ENCODE measurements at regions not wholly inside any gene's neighbourhood (a gene's known extent, or its start where the extent isn't known, plus 50 kb on each side); places are given as distances from the start of the nearest gene placed in this dataset.

DNA sequence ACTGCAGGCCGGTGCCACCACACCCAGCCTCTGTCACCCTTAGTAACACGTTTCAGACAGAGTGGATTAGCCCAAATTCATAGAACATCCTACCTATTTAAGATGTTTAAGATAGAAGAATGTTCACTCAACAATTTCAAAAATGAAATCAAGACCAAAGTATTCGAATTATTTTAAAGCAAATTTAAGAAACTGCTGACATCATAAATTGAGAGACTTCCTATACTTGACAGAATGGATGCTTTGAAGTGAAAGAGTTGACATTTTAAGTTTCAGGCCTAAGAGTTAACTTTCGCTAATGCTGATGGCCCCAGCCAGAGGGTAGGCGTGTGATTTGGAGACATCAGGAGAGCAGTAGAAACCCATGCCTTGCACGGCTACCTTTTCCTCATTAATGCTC, 271.9 kb downstream of the SS18 start:
- Histone ChIP-seq H3K36me3 (ENCODE audit: control insufficient read depth in 5 of 5, insufficient read depth in 5 of 5, low read length in 5 of 5) (no peaks in the 10 kb centered on the region), H3K27ac (ENCODE audit: low read depth, low read length) (no peak overlapping the region), H3K9ac (ENCODE audit: low read length in 5 of 5) (no peak overlapping the region), H3K9me3 (ENCODE audit: control insufficient read depth in 5 of 5, low read length in 5 of 5) (no peaks in the 10 kb centered on the region), H3K27me3 (ENCODE audit: control insufficient read depth in 5 of 5, insufficient read depth in 4 of 5, low read length in 5 of 5) (peaks cover 0 to 3% (median 0%) of the 10 kb centered on the region in 5 donors), H3K4me3 (ENCODE audit: low read depth in 1 of 5, low read length in 5 of 5) (no peak overlapping the region), H3K4me1 (ENCODE audit: control insufficient read depth in 5 of 5, insufficient read depth in 5 of 5, low read length in 5 of 5) (no peaks in the 10 kb centered on the region)

DNA sequence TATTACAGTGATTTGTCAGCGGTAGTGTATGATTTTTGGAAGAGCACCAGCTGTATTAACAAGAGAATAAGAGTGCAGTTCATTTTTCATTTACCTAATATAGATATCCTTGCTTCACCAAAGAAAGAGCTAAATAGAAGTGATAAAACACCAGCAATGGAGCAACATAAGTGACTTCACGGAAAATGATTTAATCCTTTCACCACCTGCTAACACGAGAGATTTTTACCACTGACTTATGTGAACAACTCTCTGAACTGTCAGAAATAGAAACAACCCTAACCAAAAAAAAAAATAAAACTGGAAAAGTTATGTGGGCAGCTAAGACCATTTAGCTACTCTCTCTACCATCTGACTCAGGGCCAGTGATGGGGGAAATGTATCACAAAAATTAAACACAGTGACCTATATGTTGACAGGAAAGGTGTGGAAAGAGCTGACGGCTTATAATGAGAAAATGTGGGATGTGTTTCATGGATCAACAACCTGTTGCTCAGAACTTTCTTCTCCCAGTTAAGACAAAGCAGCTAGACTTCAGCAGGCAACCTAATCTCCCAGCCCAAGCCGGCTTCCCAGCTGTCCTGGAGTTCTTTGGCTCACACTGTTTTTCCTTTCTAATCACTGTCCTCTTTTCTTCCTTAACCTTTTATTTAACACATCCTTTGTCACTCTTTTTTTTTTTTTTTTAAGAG, 272.7 kb downstream of the SS18 start:
- Histone ChIP-seq H3K36me3 (ENCODE audit: control insufficient read depth in 5 of 5, insufficient read depth in 5 of 5, low read length in 5 of 5) (no peaks in the 10 kb centered on the region), H3K9me3 (ENCODE audit: control insufficient read depth in 5 of 5, low read length in 5 of 5) (no peaks in the 10 kb centered on the region), H3K9ac (ENCODE audit: low read length in 5 of 5) (no peak overlapping the region), H3K4me3 (ENCODE audit: low read depth in 1 of 5, low read length in 5 of 5) (no peak overlapping the region), H3K4me1 (ENCODE audit: control insufficient read depth in 5 of 5, insufficient read depth in 5 of 5, low read length in 5 of 5) (no peaks in the 10 kb centered on the region), H3K27me3 (ENCODE audit: control insufficient read depth in 5 of 5, insufficient read depth in 4 of 5, low read length in 5 of 5) (peaks cover 0 to 3% (median 0%) of the 10 kb centered on the region in 5 donors), H3K27ac (ENCODE audit: low read depth, low read length) (no peak overlapping the region)

DNA sequence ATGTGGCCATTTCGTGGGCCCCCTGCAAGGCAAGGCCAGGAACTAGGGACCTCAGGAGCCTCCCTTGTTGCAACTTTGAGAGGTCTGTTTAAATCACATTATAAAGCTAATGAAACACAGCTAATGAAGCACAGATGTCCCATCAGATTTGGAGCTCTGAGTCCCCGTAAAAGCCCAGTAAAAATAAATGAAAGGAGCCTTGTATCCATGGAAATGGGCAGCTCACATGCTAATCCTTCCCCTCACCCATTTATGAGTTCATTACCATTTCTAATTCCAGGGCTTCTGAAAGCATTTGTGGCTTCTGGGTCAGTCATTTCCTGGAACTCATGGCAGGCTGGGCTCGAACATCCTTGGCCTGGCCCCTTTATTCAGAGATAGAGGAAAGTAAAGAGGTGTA, 274.8 kb downstream of the SS18 start:
- peaks cover 0 to 3% (median 0%) of the 10 kb centered on the region in 5 donors for H3K27me3 ChIP-seq (ENCODE audit: control insufficient read depth in 5 of 5, insufficient read depth in 4 of 5, low read length in 5 of 5)
- no peak overlapping the region for H3K9ac ChIP-seq (ENCODE audit: low read length in 5 of 5)
- H3K4me3 ChIP-seq (ENCODE audit: low read depth in 1 of 5, low read length in 5 of 5): no peak overlapping the region
- H3K9me3 ChIP-seq (ENCODE audit: control insufficient read depth in 5 of 5, low read length in 5 of 5): no peaks in the 10 kb centered on the region
- no peak overlapping the region for H3K27ac ChIP-seq (ENCODE audit: low read depth, low read length)
- H3K36me3 ChIP-seq (ENCODE audit: control insufficient read depth in 5 of 5, insufficient read depth in 5 of 5, low read length in 5 of 5): no peaks in the 10 kb centered on the region
- H3K4me1 ChIP-seq (ENCODE audit: control insufficient read depth in 5 of 5, insufficient read depth in 5 of 5, low read length in 5 of 5): no peaks in the 10 kb centered on the region

DNA sequence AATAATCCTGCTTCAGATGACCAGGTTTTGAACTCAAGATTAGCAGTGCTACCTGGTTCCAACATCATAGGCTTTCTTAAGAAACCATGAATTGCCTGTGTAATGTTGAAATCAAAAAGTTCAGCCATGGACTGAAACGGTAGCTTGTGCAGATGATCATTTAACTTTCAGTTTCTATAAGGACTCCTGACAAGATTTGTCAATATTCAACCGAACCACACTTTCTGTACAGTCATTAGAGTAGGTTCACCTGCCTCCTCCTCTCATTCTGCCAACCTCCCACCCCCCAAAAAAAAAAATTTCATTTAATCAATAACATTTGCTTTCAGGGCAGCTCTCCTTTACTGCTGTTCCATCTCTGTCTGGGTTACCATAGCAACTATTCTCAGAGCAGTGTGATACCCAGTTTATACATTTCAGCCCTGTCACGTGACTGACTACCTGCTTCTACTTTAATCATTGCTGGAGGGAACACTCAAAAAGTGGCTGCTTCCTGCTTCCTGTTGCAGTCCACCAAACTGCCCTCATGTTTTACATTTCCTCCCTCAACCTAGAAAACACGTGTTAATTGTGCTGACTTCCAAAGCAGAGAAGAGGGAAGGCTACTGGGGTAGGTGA, 275.5 kb downstream of the SS18 start:
- H3K9ac ChIP-seq (ENCODE audit: low read length in 5 of 5): no peak overlapping the region
- no peak overlapping the region for H3K4me3 ChIP-seq (ENCODE audit: low read depth in 1 of 5, low read length in 5 of 5)
- no peaks in the 10 kb centered on the region for H3K36me3 ChIP-seq (ENCODE audit: control insufficient read depth in 5 of 5, insufficient read depth in 5 of 5, low read length in 5 of 5)
- peaks cover 0 to 3% (median 0%) of the 10 kb centered on the region in 5 donors for H3K27me3 ChIP-seq (ENCODE audit: control insufficient read depth in 5 of 5, insufficient read depth in 4 of 5, low read length in 5 of 5)
- H3K9me3 ChIP-seq (ENCODE audit: control insufficient read depth in 5 of 5, low read length in 5 of 5): no peaks in the 10 kb centered on the region
- no peak overlapping the region for H3K27ac ChIP-seq (ENCODE audit: low read depth, low read length)
- no peaks in the 10 kb centered on the region for H3K4me1 ChIP-seq (ENCODE audit: control insufficient read depth in 5 of 5, insufficient read depth in 5 of 5, low read length in 5 of 5)

DNA sequence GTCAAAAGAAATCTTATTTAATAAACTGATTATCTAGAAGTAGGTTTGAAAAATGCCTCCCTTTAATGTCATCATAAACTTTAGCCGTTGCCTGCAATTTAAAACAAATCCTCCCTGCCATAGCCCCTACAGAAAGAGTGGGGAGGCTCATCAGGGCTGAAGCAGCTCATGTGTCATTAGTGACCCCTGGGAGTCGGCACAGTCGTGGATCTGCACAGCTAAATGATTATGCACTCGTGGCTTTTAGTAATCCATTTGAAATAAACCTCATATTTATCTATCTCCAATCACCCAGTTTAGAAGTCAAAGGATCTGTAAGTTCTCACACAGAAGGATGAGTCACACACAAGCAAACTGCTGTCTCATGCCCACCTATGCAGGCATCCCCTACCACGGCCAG, 277.3 kb downstream of the SS18 start:
- Histone ChIP-seq H3K9me3 (ENCODE audit: control insufficient read depth in 5 of 5, low read length in 5 of 5) (no peaks in the 10 kb centered on the region), H3K9ac (ENCODE audit: low read length in 5 of 5) (no peak overlapping the region), H3K27ac (ENCODE audit: low read depth, low read length) (no peak overlapping the region), H3K4me1 (ENCODE audit: control insufficient read depth in 5 of 5, insufficient read depth in 5 of 5, low read length in 5 of 5) (no peaks in the 10 kb centered on the region), H3K27me3 (ENCODE audit: control insufficient read depth in 5 of 5, insufficient read depth in 4 of 5, low read length in 5 of 5) (peaks cover 0 to 3% (median 0%) of the 10 kb centered on the region in 5 donors), H3K4me3 (ENCODE audit: low read depth in 1 of 5, low read length in 5 of 5) (no peak overlapping the region), H3K36me3 (ENCODE audit: control insufficient read depth in 5 of 5, insufficient read depth in 5 of 5, low read length in 5 of 5) (no peaks in the 10 kb centered on the region)

DNA sequence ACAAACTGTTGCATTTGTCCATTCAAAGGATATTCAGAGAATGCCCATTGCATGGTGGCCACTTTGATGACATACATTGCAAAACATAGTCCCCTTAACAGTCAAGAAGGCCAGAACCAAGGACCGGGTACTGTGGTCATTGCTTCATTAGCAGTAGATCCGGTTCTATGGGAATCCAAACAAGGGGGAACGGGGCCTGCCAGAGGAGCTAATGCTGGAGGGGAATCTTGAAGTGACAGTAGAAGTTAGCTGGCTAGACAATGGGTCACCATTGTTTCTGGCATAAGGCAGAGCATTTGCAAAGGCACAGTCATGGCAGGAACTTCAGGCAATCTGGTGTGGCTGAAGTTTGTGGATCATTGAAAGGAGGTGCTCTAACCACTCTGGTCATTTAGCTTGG, 279.7 kb downstream of the SS18 start:
- Histone ChIP-seq H3K4me1 (ENCODE audit: control insufficient read depth in 5 of 5, insufficient read depth in 5 of 5, low read length in 5 of 5) (peaks cover 0 to 4% (median under 1%) of the 10 kb centered on the region in 5 donors), H3K4me3 (ENCODE audit: low read depth in 1 of 5, low read length in 5 of 5) (no peak overlapping the region), H3K27ac (ENCODE audit: low read depth, low read length) (no peak overlapping the region), H3K27me3 (ENCODE audit: control insufficient read depth in 5 of 5, insufficient read depth in 4 of 5, low read length in 5 of 5) (peaks cover 0 to 3% (median 0%) of the 10 kb centered on the region in 5 donors), H3K9ac (ENCODE audit: low read length in 5 of 5) (no peak overlapping the region), H3K36me3 (ENCODE audit: control insufficient read depth in 5 of 5, insufficient read depth in 5 of 5, low read length in 5 of 5) (no peaks in the 10 kb centered on the region), H3K9me3 (ENCODE audit: control insufficient read depth in 5 of 5, low read length in 5 of 5) (no peaks in the 10 kb centered on the region)

DNA sequence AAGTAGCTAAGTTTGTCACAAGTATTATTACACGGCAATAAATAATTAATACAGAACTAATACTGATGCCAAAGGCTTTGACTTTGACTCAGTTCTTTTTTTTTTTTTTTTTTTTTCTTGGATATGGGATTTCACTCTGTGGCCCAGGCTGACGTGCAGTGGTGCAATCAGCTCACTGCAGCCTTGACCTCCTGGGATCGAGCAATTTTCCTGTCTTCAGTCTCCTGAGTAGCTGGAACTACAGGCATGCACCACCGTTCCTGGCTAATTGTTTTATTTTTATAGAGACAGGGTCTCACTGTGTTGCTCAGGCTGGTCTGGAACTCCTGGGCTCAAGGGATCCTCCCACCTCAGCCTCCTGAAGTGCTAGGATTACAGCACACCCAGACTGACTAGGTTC, 284.5 kb downstream of the SS18 start:
- no peak overlapping the region for H3K9ac ChIP-seq (ENCODE audit: low read length in 5 of 5)
- H3K4me3 ChIP-seq (ENCODE audit: low read depth in 1 of 5, low read length in 5 of 5): no peak overlapping the region

DNA sequence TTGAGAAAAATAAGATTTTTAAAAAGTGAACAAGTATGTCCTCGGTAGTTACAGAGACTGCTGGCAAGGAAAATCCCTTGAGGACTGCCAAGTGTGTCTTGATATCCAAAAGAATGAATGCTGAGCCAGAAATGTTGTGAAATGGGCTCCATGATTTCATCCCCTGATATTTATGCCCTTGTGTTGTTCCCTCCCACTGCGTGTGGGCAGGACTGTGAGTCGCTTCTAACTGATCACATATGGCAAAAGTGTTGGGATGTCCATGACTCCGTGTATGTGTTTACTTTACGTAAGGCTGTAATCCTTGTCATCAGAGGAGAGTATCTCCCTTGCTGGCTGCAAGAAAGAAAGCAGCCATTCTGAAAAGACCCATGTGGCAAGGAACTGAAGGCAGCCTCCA, 285.1 kb downstream of the SS18 start:
- Histone ChIP-seq H3K9ac (ENCODE audit: low read length in 5 of 5) (no peak overlapping the region), H3K9me3 (ENCODE audit: control insufficient read depth in 5 of 5, low read length in 5 of 5) (peaks cover 0 to 4% (median 0%) of the 10 kb centered on the region in 5 donors), H3K4me1 (ENCODE audit: control insufficient read depth in 5 of 5, insufficient read depth in 5 of 5, low read length in 5 of 5) (peaks cover 0 to 13% (median 9%) of the 10 kb centered on the region in 5 donors), H3K36me3 (ENCODE audit: control insufficient read depth in 5 of 5, insufficient read depth in 5 of 5, low read length in 5 of 5) (no peaks in the 10 kb centered on the region), H3K4me3 (ENCODE audit: low read depth in 1 of 5, low read length in 5 of 5) (no peak overlapping the region), H3K27ac (ENCODE audit: low read depth, low read length) (no peak overlapping the region), H3K27me3 (ENCODE audit: control insufficient read depth in 5 of 5, insufficient read depth in 4 of 5, low read length in 5 of 5) (no peaks in the 10 kb centered on the region)

More for the DNA sequence above, 284.5 kb downstream of the SS18 start:
- Histone ChIP-seq H3K36me3 (ENCODE audit: control insufficient read depth in 5 of 5, insufficient read depth in 5 of 5, low read length in 5 of 5) (no peaks in the 10 kb centered on the region), H3K27me3 (ENCODE audit: control insufficient read depth in 5 of 5, insufficient read depth in 4 of 5, low read length in 5 of 5) (no peaks in the 10 kb centered on the region), H3K27ac (ENCODE audit: low read depth, low read length) (no peak overlapping the region), H3K4me1 (ENCODE audit: control insufficient read depth in 5 of 5, insufficient read depth in 5 of 5, low read length in 5 of 5) (peaks cover 0 to 13% (median 9%) of the 10 kb centered on the region in 5 donors), H3K9me3 (ENCODE audit: control insufficient read depth in 5 of 5, low read length in 5 of 5) (peaks cover 0 to 4% (median 0%) of the 10 kb centered on the region in 5 donors)

DNA sequence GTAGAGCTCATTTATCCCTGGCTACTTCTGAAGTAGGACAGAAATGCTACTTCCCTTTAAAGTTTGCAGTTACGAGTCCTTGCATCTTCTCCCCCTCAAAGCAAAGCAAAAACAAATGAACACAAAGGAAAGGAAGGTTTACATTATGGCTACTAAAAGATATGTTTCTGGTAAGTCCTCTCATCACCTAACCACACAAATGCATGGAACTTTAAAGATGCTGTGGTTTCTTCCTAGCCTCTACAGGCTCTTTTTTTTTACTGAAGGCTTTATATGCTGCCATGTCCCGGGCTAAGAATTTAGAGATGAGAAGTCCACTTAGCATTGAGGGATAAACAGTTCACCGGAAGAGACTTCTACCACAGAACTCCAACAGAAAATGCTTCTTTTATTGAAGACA, 291.2 kb downstream of the SS18 start:
- Histone ChIP-seq H3K9me3 (ENCODE audit: control insufficient read depth in 5 of 5, low read length in 5 of 5) (peaks cover 0 to 4% (median 0%) of the 10 kb centered on the region in 5 donors), H3K4me3 (ENCODE audit: low read depth in 1 of 5, low read length in 5 of 5) (no peak overlapping the region)

DNA sequence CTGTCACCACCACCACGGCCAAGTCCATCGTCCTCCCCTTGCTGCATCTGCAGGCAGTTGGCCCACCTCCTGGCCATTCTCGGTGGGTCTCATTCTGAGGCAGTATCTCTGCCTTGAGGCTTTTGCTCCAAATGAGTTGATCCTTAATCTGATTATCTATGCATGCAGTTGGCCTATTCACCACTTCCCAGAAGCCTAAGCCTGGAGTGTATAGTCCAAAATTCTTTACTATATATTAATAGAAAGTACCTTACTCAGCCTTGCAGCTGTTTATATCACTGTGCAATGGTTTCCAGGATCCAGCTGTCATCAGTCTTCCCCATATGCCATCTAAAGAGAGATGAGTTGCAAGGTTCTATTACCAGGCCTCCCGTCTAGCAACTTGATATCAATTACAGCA, 292.4 kb downstream of the SS18 start:
- Histone ChIP-seq H3K36me3 (ENCODE audit: control insufficient read depth in 5 of 5, insufficient read depth in 5 of 5, low read length in 5 of 5) (no peaks in the 10 kb centered on the region), H3K9me3 (ENCODE audit: control insufficient read depth in 5 of 5, low read length in 5 of 5) (peaks cover 0 to 4% (median 0%) of the 10 kb centered on the region in 5 donors), H3K9ac (ENCODE audit: low read length in 5 of 5) (no peak overlapping the region), H3K27me3 (ENCODE audit: control insufficient read depth in 5 of 5, insufficient read depth in 4 of 5, low read length in 5 of 5) (no peaks in the 10 kb centered on the region), H3K4me1 (ENCODE audit: control insufficient read depth in 5 of 5, insufficient read depth in 5 of 5, low read length in 5 of 5) (peaks cover 0 to 6% (median 0%) of the 10 kb centered on the region in 5 donors), H3K4me3 (ENCODE audit: low read depth in 1 of 5, low read length in 5 of 5) (no peak overlapping the region), H3K27ac (ENCODE audit: low read depth, low read length) (no peak overlapping the region)

More for the DNA sequence above, 291.2 kb downstream of the SS18 start:
- H3K36me3 ChIP-seq (ENCODE audit: control insufficient read depth in 5 of 5, insufficient read depth in 5 of 5, low read length in 5 of 5): no peaks in the 10 kb centered on the region
- no peaks in the 10 kb centered on the region for H3K27me3 ChIP-seq (ENCODE audit: control insufficient read depth in 5 of 5, insufficient read depth in 4 of 5, low read length in 5 of 5)
- no peak overlapping the region for H3K9ac ChIP-seq (ENCODE audit: low read length in 5 of 5)
- no peak overlapping the region for H3K27ac ChIP-seq (ENCODE audit: low read depth, low read length)
- H3K4me1 ChIP-seq (ENCODE audit: control insufficient read depth in 5 of 5, insufficient read depth in 5 of 5, low read length in 5 of 5): peaks cover 0 to 6% (median 0%) of the 10 kb centered on the region in 5 donors

Measured in subcutaneous abdominal adipose tissue (tissue), 5 donors.